ENCODE measurements at regions not wholly inside any gene's neighbourhood (a gene's known extent, or its start where the extent isn't known, plus 50 kb on each side); places are given as distances from the start of the nearest gene placed in this dataset.

- CTCF ChIA-PET, result no interaction called here
- no peaks in the 10 kb centered on the region for H3K36me3 ChIP-seq (ENCODE audit: control insufficient read depth in 2 of 2, insufficient read depth in 1 of 2, low read length in 2 of 2)
Measured at GRCh38 chr2:83261591-83262136, 1197.4 kb downstream of the SUCLG1 start.

DNA sequence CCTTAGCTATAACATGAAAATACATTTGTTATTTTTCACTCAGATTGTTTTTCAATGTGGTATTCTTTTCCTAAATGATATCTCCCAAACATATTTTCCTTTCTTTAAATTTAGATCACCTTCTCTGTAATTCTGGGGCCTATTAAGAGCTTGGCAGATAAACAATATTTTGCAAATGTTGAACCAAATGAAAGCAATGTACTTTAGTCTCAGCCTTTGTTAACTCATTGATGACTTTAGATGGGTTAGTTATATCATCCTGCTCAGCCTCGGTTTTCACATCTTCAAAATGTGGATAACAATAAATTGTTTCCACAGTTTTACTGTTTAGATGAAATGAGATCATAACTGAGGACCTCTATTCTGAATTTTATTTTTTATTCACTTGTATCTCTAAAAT lies 1205.2 kb downstream of the SUCLG1 start:
- ChIA-PET POLR2A (no interaction called here), CTCF (interaction anchor here (1.0 kb wide), 1 partner anchor 57 kb away, joined by 3 read pairs; no protein-coding TSS in a partner anchor)

More at GRCh38 chr2:83261591-83262136, 1197.4 kb downstream of the SUCLG1 start:
- TF ChIP-seq, protein P1, sequence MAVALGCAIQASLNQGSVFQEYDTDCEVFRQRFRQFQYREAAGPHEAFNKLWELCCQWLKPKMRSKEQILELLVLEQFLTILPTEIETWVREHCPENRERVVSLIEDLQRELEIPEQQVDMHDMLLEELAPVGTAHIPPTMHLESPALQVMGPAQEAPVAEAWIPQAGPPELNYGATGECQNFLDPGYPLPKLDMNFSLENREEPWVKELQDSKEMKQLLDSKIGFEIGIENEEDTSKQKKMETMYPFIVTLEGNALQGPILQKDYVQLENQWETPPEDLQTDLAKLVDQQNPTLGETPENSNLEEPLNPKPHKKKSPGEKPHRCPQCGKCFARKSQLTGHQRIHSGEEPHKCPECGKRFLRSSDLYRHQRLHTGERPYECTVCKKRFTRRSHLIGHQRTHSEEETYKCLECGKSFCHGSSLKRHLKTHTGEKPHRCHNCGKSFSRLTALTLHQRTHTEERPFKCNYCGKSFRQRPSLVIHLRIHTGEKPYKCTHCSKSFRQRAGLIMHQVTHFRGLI (tag by site-specific recombination; IDR thresholded peaks at IDR 0.05), result no peak
- TF ChIP-seq, protein P2, sequence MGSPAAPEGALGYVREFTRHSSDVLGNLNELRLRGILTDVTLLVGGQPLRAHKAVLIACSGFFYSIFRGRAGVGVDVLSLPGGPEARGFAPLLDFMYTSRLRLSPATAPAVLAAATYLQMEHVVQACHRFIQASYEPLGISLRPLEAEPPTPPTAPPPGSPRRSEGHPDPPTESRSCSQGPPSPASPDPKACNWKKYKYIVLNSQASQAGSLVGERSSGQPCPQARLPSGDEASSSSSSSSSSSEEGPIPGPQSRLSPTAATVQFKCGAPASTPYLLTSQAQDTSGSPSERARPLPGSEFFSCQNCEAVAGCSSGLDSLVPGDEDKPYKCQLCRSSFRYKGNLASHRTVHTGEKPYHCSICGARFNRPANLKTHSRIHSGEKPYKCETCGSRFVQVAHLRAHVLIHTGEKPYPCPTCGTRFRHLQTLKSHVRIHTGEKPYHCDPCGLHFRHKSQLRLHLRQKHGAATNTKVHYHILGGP (tag by site-specific recombination; IDR thresholded peaks at IDR 0.05), result no peak
- no peak for TF ChIP-seq GFI1B (tag by site-specific recombination; IDR thresholded peaks at IDR 0.05)
- no peak for TF ChIP-seq MYNN (tag by site-specific recombination; IDR thresholded peaks at IDR 0.05; ENCODE audit: borderline replicate concordance)
- TF ChIP-seq, protein P3, sequence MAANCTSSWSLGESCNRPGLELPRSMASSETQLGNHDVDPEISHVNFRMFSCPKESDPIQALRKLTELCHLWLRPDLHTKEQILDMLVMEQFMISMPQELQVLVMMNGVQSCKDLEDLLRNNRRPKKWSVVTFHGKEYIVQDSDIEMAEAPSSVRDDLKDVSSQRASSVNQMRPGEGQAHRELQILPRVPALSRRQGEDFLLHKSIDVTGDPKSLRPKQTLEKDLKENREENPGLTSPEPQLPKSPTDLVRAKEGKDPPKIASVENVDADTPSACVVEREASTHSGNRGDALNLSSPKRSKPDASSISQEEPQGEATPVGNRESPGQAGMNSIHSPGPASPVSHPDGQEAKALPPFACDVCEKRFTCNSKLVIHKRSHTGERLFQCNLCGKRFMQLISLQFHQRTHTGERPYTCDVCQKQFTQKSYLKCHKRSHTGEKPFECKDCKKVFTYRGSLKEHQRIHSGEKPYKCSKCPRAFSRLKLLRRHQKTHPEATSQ (tag by site-specific recombination; IDR thresholded peaks at IDR 0.05), result no peak
- no peak for TF ChIP-seq ZNF792 (tag by site-specific recombination; IDR thresholded peaks at IDR 0.05)
- TF ChIP-seq WT1 (tag by site-specific recombination; IDR thresholded peaks at IDR 0.05), result no peak
- no peak for TF ChIP-seq ZNF174 (tag by site-specific recombination; IDR thresholded peaks at IDR 0.05)
- TF ChIP-seq SP3 (tag by site-specific recombination; IDR thresholded peaks at IDR 0.05), result no peak
- TF ChIP-seq IKZF3 (tag by site-specific recombination; IDR thresholded peaks at IDR 0.05), result no peak
- no peak for TF ChIP-seq GLIS1 (tag by site-specific recombination; IDR thresholded peaks at IDR 0.05)
- no peak for TF ChIP-seq ZNF514 (tag by site-specific recombination; IDR thresholded peaks at IDR 0.05)
- TF ChIP-seq ZNF132 (tag by site-specific recombination; IDR thresholded peaks at IDR 0.05; ENCODE audit: borderline replicate concordance), result no peak
- TF ChIP-seq, protein P4, sequence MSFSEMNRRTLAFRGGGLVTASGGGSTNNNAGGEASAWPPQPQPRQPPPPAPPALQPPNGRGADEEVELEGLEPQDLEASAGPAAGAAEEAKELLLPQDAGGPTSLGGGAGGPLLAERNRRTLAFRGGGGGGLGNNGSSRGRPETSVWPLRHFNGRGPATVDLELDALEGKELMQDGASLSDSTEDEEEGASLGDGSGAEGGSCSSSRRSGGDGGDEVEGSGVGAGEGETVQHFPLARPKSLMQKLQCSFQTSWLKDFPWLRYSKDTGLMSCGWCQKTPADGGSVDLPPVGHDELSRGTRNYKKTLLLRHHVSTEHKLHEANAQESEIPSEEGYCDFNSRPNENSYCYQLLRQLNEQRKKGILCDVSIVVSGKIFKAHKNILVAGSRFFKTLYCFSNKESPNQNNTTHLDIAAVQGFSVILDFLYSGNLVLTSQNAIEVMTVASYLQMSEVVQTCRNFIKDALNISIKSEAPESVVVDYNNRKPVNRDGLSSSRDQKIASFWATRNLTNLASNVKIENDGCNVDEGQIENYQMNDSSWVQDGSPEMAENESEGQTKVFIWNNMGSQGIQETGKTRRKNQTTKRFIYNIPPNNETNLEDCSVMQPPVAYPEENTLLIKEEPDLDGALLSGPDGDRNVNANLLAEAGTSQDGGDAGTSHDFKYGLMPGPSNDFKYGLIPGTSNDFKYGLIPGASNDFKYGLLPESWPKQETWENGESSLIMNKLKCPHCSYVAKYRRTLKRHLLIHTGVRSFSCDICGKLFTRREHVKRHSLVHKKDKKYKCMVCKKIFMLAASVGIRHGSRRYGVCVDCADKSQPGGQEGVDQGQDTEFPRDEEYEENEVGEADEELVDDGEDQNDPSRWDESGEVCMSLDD (tag by site-specific recombination; IDR thresholded peaks at IDR 0.05), result no peak
- no peak for TF ChIP-seq ZNF10 (tag by site-specific recombination; IDR thresholded peaks at IDR 0.05)
- TF ChIP-seq ZNF146 (tag by site-specific recombination; IDR thresholded peaks at IDR 0.05), result no peak
- no peak for TF ChIP-seq ZNF707 (tag by site-specific recombination; IDR thresholded peaks at IDR 0.05)
- Histone ChIP-seq H3K4me1 (ENCODE audit: control insufficient read depth, insufficient read depth, low read length) (no peaks in the 10 kb centered on the region), H3K9me3 (ENCODE audit: control insufficient read depth, insufficient read depth, low read depth, low read length) (no peaks in the 10 kb centered on the region), H3K4me3 (ENCODE audit: low read depth, low read length) (no peak overlapping the region), H3K27ac (ENCODE audit: extremely low read depth, low read depth, low read length) (no peak overlapping the region)
- POLR2A ChIA-PET, result no interaction called here

More for the DNA sequence above, 1205.2 kb downstream of the SUCLG1 start:
- H3K27ac ChIP-seq (ENCODE audit: extremely low read depth, low read depth, low read length), result no peak overlapping the region
- no peaks in the 10 kb centered on the region for H3K9me3 ChIP-seq (ENCODE audit: control insufficient read depth, insufficient read depth, low read depth, low read length)
- no peaks in the 10 kb centered on the region for H3K4me1 ChIP-seq (ENCODE audit: control insufficient read depth, insufficient read depth, low read length)
- no peak for TF ChIP-seq INSM2 (tag by site-specific recombination; IDR thresholded peaks at IDR 0.05)
- TF ChIP-seq ZBTB48 (tag by site-specific recombination; IDR thresholded peaks at IDR 0.05), result no peak
- no peak for TF ChIP-seq ZNF654 (tag by site-specific recombination; IDR thresholded peaks at IDR 0.05; ENCODE audit: low read depth)
- TF ChIP-seq ZFP41 (tag by site-specific recombination; IDR thresholded peaks at IDR 0.05; ENCODE audit: borderline replicate concordance), result no peak
- TF ChIP-seq ZNF513 (tag by site-specific recombination; IDR thresholded peaks at IDR 0.05), result no peak
- TF ChIP-seq GLI4 (tag by site-specific recombination; IDR thresholded peaks at IDR 0.05), result no peak
- no peak for TF ChIP-seq AEBP2 (tag by site-specific recombination; IDR thresholded peaks at IDR 0.05; ENCODE audit: borderline replicate concordance)
- TF ChIP-seq, protein P5, sequence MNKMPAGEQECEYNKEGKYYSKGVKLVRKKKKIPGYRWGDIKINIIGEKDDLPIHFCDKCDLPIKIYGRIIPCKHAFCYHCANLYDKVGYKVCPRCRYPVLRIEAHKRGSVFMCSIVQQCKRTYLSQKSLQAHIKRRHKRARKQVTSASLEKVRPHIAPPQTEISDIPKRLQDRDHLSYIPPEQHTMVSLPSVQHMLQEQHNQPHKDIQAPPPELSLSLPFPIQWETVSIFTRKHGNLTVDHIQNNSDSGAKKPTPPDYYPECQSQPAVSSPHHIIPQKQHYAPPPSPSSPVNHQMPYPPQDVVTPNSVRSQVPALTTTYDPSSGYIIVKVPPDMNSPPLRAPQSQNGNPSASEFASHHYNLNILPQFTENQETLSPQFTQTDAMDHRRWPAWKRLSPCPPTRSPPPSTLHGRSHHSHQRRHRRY (tag by site-specific recombination; IDR thresholded peaks at IDR 0.05), result no peak
- TF ChIP-seq BCL11A (tag by site-specific recombination; IDR thresholded peaks at IDR 0.05; ENCODE audit: low read depth), result no peak
- H3K36me3 ChIP-seq (ENCODE audit: control insufficient read depth in 2 of 2, insufficient read depth in 1 of 2, low read length in 2 of 2), result no peaks in the 10 kb centered on the region
- no peak overlapping the region for H3K4me3 ChIP-seq (ENCODE audit: low read depth, low read length)

All from HEK293 (cell line).